Limb (tissue), 2 donors: ENCODE measurements at regions not wholly inside any gene's neighbourhood (a gene's known extent, or its start where the extent isn't known, plus 50 kb on each side); places are given as distances from the start of the nearest gene placed in this dataset.
"Not testable (repeated sequence)": the region's sequence is repeated elsewhere in the genome, so short reads cannot be mapped to it uniquely, and the experiment has no call there.

Source experiments
- DNase-seq, 2 donors: peaks; one replicate each; pipeline ENCODE4 v3.0.0-alpha.2; 2016; ENCODE audit errors: extremely low spot score in 2 of 2

DNA sequence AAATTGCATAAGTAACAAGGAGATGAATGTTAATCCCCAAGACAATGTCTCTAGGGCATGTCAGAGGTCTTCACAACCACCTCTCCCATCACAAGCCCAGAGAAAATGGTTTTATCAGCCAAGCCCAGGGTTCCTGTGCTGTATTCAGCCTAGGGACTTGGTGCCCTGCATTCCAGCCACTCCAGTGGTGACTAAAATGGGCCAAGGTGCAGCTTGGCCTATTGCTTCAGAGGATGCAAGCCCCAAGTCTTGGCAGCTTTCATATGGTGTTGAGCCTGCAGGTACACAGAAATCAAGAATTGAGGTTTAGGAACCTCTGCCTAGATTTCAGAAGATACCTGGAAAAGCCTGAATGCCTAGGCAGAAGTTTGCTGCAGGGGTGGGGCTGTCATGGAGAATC lies 1118.6 kb downstream of the PLA2G4A start:
- DNase-seq, result no peak

- DNase-seq, result no peak
Measured at GRCh38 chr1:187948170-187948794, 1119.5 kb downstream of the PLA2G4A start.

DNA sequence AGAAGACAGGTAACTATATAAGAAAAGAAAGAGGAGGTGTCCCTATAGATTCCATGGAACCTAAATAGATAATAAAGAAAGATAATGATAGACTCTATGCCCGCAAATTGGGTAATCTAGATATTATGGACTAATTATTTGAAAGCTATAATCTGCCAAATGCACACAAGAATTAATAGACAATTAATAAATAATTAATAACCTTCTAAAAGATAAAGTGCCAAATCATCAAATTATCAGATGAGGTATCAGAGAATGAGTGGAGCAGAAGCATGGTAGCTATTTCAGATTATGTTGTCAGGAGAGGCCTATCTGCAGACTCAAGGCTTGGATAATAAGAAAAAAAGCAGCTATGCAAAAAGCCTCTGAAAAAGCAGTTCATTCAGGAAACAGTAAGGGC lies 1120.8 kb downstream of the PLA2G4A start:
- no peak for DNase-seq

- DNase-seq, result no peak
Measured at GRCh38 chr1:187951817-187952216, 1123.1 kb downstream of the PLA2G4A start.

GRCh38 chr1:187952446-187952845 lies 1123.7 kb downstream of the PLA2G4A start:
- DNase-seq, result no peak

GRCh38 chr1:187956975-187957374 lies 1128.2 kb downstream of the PLA2G4A start:
- no peak for DNase-seq

- DNase-seq, result no peak
Measured at GRCh38 chr1:187958207-187958606, 1129.5 kb downstream of the PLA2G4A start.

DNA sequence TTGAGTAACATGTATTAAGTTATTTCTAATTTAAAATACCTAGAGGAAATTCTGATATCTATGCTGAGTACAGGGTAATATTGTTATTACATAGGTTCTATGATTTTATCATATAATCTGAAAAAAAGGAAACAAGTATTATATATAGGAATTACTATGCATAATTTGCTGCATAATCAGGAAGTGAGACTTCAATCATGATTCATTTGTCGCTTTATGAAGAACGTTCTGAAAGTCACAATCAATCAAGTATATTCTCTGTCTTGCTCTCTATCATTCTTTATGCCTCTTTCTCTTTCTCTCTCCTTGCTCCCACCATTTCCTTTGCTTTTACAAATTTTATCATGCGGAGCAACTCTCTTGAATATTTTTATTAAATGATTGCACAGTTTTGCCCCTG lies 1130.3 kb downstream of the PLA2G4A start:
- no peak for DNase-seq

- DNase-seq, result no peak
Measured at GRCh38 chr1:187960125-187960638, 1131.4 kb downstream of the PLA2G4A start.

- no peak for DNase-seq
Measured at GRCh38 chr1:187961895-187962294, 1133.1 kb downstream of the PLA2G4A start.

DNA sequence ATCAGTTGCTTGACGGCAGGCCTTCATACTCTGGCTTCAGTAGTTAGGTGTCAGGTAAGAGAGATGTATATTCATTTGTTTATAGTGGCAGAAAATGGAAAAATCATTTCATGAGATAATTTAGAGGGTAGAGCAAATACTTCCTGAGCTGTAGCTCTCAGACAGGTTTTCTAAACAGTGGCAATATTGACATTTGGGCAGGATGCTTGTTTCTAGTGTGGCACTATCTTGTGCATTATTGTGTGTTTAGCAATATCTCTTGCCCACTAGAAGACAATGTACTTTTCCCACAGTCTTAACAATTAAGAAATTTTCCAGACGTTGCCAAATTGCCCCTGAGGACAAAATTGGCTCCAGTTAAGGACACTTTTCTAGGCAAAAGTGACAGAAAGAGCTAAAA lies 1143.1 kb downstream of the PLA2G4A start:
- DNase-seq, result no peak

GRCh38 chr1:187977298-187977697 lies 1148.5 kb downstream of the PLA2G4A start:
- DNase-seq, result no peak

DNA sequence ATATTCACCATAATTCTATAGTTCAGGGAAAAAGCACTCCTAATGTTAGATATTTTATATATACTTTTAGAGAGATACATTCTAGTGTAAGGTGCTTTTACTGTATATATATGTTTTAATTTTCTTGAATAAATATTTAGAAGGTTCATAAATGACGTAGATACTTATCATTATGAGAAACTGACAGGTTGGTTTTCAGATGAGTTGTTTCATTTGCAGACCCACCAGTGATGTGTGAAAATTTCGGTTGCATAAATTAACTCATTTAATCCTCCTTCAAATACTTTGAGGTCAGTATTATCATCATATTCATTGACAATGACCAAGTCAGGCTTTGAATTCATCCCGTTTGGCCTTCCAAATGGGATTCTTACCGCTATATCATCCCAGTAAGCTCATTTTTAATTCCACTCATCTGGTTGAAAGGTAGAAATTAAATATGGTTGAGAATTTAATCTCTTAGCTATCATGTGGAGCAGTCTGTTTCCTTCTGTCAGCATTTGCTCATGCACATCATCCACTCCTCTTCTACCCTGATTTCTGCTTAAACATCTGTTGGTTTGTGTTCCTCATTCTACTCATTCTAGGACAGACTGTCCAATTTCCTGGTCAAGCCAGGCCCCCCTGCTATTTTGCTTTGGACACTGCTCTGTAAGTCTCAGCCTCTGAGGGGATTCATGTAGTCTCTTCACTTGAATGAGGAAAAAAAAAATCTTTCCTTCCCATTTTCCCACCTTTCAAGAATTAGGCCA lies 1156.6 kb downstream of the PLA2G4A start:
- no peak for DNase-seq

DNA sequence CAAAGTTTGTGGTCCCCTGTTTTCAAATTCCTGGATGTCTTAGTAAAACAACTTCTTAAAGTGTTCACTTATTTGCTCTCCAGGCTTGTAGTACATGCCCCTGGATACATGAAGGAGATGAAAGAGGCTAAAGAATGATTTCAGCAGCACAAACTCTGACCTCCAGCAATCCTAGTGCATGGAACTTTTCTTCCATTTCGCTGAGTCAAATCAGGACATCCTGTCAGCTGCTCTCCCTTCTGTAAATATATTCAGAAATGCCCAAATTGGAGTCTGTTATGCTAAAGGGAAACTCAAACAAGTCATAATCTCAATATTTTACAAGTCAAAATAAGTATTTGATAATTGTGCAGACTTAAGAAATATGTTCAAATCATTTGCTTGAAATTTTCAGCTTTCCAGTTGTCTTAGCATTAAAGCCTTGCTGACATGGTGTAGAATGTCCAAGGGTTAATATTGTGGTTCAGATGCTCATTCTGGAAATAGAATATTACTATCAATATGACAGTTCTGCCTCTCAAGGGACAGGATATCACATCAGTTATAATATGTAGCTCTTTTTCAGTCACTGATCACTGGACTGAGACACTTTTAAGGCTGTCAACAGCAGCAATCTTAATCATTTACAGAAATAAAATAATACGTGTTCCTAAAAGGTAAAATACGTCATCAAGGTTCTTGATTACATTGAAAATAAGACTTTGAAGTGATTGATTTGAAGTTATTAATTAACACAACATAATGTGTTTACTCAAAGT lies 1157.3 kb downstream of the PLA2G4A start:
- DNase-seq, result no peak

GRCh38 chr1:187987236-187987776 lies 1158.6 kb downstream of the PLA2G4A start:
- DNase-seq, result no peak

- no peak for DNase-seq
Measured at GRCh38 chr1:187991944-187992343, 1163.2 kb downstream of the PLA2G4A start.

GRCh38 chr1:187996780-187997179 lies 1168.0 kb downstream of the PLA2G4A start:
- DNase-seq, result no peak

DNA sequence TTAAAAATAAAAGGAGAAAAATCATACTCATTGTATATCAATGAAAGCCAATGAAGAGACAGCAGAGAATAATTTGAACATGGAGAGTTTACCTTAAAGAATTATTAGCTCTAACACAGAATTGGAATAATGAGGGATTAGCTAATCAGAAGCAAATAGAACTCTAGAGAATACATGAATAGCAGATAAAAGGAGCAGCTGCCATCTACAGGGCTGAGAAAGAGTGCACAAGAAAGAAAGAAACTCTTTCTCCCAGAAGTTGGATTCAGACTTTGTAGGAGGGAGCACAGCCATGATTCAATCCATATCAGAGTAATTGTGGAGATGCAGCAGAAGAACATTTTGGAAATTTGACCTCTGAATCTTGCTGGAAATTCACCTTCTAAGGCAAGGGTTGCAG lies 1171.2 kb downstream of the PLA2G4A start:
- DNase-seq, result no peak

- not testable (repeated sequence) for DNase-seq
Measured at GRCh38 chr1:188003687-188004086, 1174.9 kb downstream of the PLA2G4A start.

- no peak for DNase-seq
Measured at GRCh38 chr1:188004849-188005248, 1176.1 kb downstream of the PLA2G4A start.

DNA sequence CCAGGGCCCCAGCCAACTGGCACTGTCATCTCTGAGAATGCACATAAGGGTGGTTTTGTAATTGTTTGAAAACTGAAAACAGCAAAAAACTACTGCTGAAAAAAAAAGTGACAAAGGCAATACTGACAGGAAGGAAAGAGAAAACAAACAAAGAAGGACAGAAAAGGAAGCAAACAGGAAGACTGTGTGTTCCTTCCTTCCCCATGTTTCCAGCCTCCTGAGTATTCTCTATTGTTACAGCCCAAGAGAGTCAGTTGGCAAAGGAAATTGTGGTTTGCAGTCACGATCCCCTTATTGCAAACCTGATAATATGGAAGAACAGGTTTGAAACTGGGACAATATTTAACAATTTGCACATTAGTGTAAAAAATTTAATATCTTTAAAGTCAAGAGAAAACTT lies 1177.6 kb downstream of the PLA2G4A start:
- DNase-seq, result no peak
